GM06990 (cell line): ENCODE measurements at regions not wholly inside any gene's neighbourhood (a gene's known extent, or its start where the extent isn't known, plus 50 kb on each side); places are given as distances from the start of the nearest gene placed in this dataset.
"Not testable (repeated sequence)": the region's sequence is repeated elsewhere in the genome, so short reads cannot be mapped to it uniquely, and the experiment has no call there.

Experiments
- DNase-seq: peaks from one replicate; pipeline ENCODE4 v3.0.0-alpha.2; 2011; ENCODE audit not compliant: insufficient read length; ENCODE audit errors: extremely low read depth
- H3K27me3 ChIP-seq: replicated peaks from 2 replicates; pipeline ENCODE4 v1.6.0; 2011; ENCODE audit warnings: low read length; ENCODE audit not compliant: control insufficient read depth, insufficient read depth
- H3K36me3 ChIP-seq: 2 replicates; pipeline ENCODE4 v1.5.1; 2011; ENCODE audit warnings: low read length; ENCODE audit not compliant: control insufficient read depth, insufficient read depth
- H3K4me3 ChIP-seq: replicated peaks from 2 replicates; pipeline ENCODE4 v1.5.1; 2011; ENCODE audit warnings: low read depth, mild to moderate bottlenecking, control low read depth, low read length
- TF ChIP-seq, protein P1 (sequence below): IDR thresholded peaks from 2 replicates; pipeline ENCODE4 v1.5.1; 2011; ENCODE audit warnings: low read length, control low read depth, mild to moderate bottlenecking, inconsistent platforms; ENCODE audit not compliant: insufficient read depth, poor library complexity, severe bottlenecking

DNA sequence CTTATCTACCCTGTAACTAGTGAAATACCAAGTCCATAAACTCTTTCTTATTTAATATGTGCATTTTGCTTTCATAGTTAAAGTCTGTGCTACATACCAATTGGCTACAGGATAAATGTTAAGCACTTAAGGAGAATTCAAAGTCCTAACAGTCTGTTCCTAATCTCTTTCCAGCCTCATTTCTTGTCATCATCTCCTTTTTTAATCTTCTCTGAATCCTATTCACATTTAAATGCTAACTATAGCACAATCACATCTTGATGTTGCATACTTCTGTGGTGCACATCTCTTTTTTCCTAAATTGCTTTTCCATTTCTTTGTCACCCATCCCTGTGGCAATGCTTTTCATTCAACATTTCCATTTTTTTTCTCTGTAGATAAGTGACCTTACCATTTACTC, 996.1 kb upstream of the TYRP1 start:
- TF ChIP-seq, protein P1, sequence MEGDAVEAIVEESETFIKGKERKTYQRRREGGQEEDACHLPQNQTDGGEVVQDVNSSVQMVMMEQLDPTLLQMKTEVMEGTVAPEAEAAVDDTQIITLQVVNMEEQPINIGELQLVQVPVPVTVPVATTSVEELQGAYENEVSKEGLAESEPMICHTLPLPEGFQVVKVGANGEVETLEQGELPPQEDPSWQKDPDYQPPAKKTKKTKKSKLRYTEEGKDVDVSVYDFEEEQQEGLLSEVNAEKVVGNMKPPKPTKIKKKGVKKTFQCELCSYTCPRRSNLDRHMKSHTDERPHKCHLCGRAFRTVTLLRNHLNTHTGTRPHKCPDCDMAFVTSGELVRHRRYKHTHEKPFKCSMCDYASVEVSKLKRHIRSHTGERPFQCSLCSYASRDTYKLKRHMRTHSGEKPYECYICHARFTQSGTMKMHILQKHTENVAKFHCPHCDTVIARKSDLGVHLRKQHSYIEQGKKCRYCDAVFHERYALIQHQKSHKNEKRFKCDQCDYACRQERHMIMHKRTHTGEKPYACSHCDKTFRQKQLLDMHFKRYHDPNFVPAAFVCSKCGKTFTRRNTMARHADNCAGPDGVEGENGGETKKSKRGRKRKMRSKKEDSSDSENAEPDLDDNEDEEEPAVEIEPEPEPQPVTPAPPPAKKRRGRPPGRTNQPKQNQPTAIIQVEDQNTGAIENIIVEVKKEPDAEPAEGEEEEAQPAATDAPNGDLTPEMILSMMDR, result no peak
- Histone ChIP-seq H3K36me3 (no peaks in the 10 kb centered on the region), H3K27me3 (no peaks in the 10 kb centered on the region), H3K4me3 (no peak overlapping the region)
- no peak for DNase-seq

DNA sequence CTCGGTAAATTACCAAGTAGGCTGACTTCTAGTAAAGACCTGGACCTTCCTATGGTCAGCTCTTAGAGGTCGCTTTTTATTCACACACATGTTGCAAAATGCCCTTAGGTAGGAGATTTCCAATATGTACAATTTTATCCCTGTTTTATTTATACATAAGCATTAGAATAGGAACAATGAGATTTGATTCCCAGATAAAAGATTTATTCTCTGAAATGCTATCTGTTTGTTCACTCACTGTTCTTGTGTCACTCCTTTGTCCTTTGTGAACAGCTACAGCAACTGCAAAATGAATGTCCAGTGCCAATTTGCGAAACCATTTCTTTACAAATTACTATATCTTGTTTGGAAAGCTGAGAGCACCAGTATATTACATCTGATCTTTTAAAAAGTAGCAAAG, 991.5 kb upstream of the TYRP1 start:
- TF ChIP-seq, protein P1, result no peak
- DNase-seq, result no peak

DNA sequence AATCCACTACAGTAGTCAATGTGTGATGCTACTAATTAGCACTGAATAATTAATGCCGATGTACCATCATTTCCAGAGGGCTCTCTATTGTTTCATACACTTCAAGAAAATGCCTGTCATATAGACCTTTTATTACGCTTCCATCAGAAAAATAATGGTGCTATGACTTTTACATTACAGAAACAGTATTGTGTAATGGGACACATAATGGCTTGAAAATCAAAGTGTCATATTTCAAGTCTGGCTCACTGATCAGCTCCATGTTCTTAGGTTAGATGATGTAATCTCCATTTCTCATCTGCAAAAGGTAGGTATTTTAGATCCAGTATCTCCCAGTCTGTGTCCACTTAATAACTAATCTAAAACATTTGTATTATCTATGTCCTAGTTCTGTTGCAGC, 990.6 kb upstream of the TYRP1 start:
- Histone ChIP-seq H3K27me3 (no peaks in the 10 kb centered on the region), H3K4me3 (no peak overlapping the region), H3K36me3 (no peaks in the 10 kb centered on the region)
- no peak for DNase-seq
- TF ChIP-seq, protein P1, result no peak

More for the DNA sequence above, 991.5 kb upstream of the TYRP1 start:
- H3K27me3 ChIP-seq, result no peaks in the 10 kb centered on the region
- H3K4me3 ChIP-seq, result no peak overlapping the region
- no peaks in the 10 kb centered on the region for H3K36me3 ChIP-seq

DNA sequence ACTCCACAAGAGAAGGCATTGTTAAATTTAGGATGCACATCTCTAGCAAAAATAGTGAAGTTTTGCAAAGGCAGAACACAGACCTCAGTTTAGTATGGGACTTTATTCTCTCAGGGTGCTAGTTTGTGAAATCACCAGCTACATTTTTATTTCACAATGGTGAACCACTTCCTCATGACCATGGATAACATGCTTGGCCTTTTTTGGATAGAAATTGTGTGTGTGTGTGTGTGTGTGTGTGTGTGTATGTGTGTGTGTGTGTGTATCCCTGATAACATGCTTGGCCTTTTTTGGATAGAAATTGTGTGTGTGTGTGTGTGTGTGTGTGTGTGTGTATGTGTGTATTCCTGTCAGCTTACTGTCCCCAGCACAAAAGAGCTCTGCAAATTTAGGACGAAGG, 989.0 kb upstream of the TYRP1 start:
- H3K27me3 ChIP-seq, DNase-seq: not testable (repeated sequence)

DNA sequence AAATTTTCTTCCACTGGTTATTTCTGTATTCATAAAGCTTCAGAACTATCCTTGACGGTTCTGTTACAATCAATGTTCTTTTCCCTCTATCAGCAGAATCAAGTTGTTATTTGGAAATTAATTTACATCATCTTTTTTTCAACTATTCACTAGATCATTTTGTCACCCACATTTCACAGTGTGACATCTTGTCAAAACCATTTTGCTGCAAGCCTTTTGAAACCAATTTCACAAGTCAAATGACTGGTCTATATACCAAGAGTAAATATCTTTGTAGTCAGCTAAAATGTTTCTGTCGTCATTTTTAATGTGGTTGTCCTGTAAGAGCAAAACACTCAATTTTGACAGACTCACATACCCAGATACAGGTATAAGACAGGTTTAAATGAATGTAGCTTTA, 984.3 kb upstream of the TYRP1 start:
- H3K27me3 ChIP-seq, result no peaks in the 10 kb centered on the region
- no peaks in the 10 kb centered on the region for H3K36me3 ChIP-seq
- DNase-seq, result no peak
- TF ChIP-seq, protein P1, result no peak
- H3K4me3 ChIP-seq, result no peak overlapping the region

More for the DNA sequence above, 989.0 kb upstream of the TYRP1 start:
- not testable (repeated sequence) for H3K4me3 ChIP-seq, H3K36me3 ChIP-seq

DNA sequence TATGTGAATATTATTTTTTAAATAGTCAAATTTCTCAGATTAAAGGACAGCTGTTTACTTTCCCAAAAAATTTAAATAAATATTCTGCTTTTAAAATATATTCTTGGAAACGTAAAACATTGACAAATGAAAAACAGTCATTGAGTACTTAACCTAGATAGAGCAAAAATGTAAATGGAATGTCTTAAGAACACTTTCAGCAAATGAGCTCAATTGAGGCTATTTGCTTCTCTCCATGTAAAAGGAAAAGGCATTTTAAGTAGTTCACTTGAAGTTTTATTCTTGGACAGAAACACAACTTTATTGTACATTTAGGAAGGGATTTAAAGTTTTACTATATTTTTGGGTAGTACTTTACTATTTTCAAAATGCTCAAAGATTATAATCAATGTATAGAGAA, 983.6 kb upstream of the TYRP1 start:
- H3K4me3 ChIP-seq, result no peak overlapping the region
- TF ChIP-seq, protein P1, result no peak
- DNase-seq, result no peak
- no peaks in the 10 kb centered on the region for H3K27me3 ChIP-seq
- no peaks in the 10 kb centered on the region for H3K36me3 ChIP-seq
